ENCODE measurements at regions not wholly inside any gene's neighbourhood (a gene's known extent, or its start where the extent isn't known, plus 50 kb on each side); places are given as distances from the start of the nearest gene placed in this dataset.

DNA sequence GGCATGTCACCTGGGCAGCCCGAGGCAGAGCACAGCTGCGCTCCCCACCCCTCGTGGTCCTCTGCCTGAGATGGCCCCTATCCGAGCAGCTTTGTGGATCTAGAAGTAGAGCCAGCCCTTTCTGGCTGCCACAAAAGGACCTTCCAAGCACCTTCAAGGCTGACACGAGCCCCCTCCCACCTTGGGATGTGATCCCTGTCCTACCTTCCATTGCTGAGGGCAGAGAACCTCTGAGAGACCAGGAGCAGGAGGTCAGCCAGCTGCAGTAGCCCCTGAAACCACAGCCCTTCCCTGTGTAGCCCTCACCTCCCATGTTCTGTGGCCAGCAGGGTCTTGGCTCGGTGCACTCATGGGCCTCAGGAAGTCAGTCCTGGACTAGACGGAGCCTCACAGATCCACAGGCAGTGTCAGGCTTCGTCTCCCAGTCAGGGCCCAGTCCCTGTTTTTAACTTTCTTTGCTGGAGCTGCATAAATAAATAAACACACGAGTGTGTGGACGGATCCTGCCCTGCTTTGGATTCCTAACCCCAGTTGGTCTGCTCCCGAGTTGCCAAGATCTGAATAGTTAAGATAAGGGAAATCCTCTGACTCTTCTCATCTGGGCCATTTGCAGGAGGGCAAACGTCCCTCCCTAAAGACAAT, 507.7 kb downstream of the PREX1 start:
- Histone ChIP-seq H3K9me3 (ENCODE audit: low read length) (no peaks in the 10 kb centered on the region), H2AFZ (ENCODE audit: low read length) (no peak overlapping the region), H3K36me3 (replicated peaks in 1 of 2; ENCODE audit: control insufficient read depth in 1 of 2, insufficient read depth in 2 of 2, low read length in 2 of 2) (no peaks in the 10 kb centered on the region), H3K27ac (ENCODE audit: extremely low read length, insufficient read depth, low read length) (no peak overlapping the region), H4K20me1 (ENCODE audit: insufficient read depth, low read length) (no peaks in the 10 kb centered on the region), H3K4me1 (ENCODE audit: insufficient read depth, low read length) (no peaks in the 10 kb centered on the region), H3K4me3 (replicated peaks in 1 of 3; ENCODE audit: insufficient read depth in 1 of 3, low read depth in 2 of 3, low read length in 3 of 3) (no peak overlapping the region), H3K9ac (ENCODE audit: insufficient read depth, low read depth, low read length) (no peak overlapping the region), H3K79me2 (ENCODE audit: insufficient read depth, low read length) (no peaks in the 10 kb centered on the region), H3K4me2 (ENCODE audit: low read depth, low read length) (no peak overlapping the region), H3K27me3 (ENCODE audit: control insufficient read depth in 1 of 2, insufficient read depth in 2 of 2, low read length in 2 of 2) (peaks cover 2 to 25% of the 10 kb centered on the region in 2 experiments; a peak in 4 of 5 replicates)
- ChIA-PET POLR2A (no interaction called here), CTCF (ENCODE audit: low intra/inter-chr PET ratio, low total read pairs) (no interaction called here)
- peak; percentile 53 for ATAC-seq
- no peak for TF ChIP-seq ZBTB10 (CRISPR knock-in tag; IDR thresholded peaks at IDR 0.05; ENCODE audit: borderline replicate concordance)
- no peak for TF ChIP-seq JUN (CRISPR knock-in tag; IDR thresholded peaks at IDR 0.05)
- 16% methylated on average over 12 of the region's 12 CpGs for WGBS (ENCODE audit: low lambda C conversion rate)
- no TSS peak for BruUV-seq (replicated peaks)
- FAIRE-seq, result no peak
- in situ Hi-C loops (cut with HindIII; ENCODE audit: extremely low pct_ligation_motif_present, low pct_unique_long_range_greater_than_20kb), result no loop called here
- intact Hi-C loops (cut with micrococcal nuclease; ENCODE audit: unreplicated experiment), result no loop called here
- DNase-seq (ENCODE audit: low spot score), result no peak

GRCh38 chr20:48317578-48317977, 510.2 kb downstream of the PREX1 start:
- Histone ChIP-seq H2AFZ (ENCODE audit: low read length) (no peak overlapping the region), H3K27me3 (ENCODE audit: control insufficient read depth in 1 of 2, insufficient read depth in 2 of 2, low read length in 2 of 2) (peaks cover 2 to 29% of the 10 kb centered on the region in 2 experiments; a peak in 4 of 5 replicates), H3K27ac (ENCODE audit: extremely low read length, insufficient read depth, low read length) (no peak overlapping the region), H4K20me1 (ENCODE audit: insufficient read depth, low read length) (no peaks in the 10 kb centered on the region), H3K9me3 (ENCODE audit: low read length) (no peaks in the 10 kb centered on the region), H3K79me2 (ENCODE audit: insufficient read depth, low read length) (no peaks in the 10 kb centered on the region), H3K9ac (ENCODE audit: insufficient read depth, low read depth, low read length) (no peak overlapping the region), H3K36me3 (replicated peaks in 1 of 2; ENCODE audit: control insufficient read depth in 1 of 2, insufficient read depth in 2 of 2, low read length in 2 of 2) (no peaks in the 10 kb centered on the region), H3K4me3 (replicated peaks in 1 of 3; ENCODE audit: insufficient read depth in 1 of 3, low read depth in 2 of 3, low read length in 3 of 3) (no peak overlapping the region), H3K4me2 (ENCODE audit: low read depth, low read length) (no peak overlapping the region), H3K4me1 (ENCODE audit: insufficient read depth, low read length) (no peaks in the 10 kb centered on the region)
- DNase-seq (ENCODE audit: low spot score) (no peak), ATAC-seq (no peak), FAIRE-seq (no peak)
- CTCF ChIA-PET (ENCODE audit: low intra/inter-chr PET ratio, low total read pairs), result no interaction called here
- 33% methylated on average over 6 of the region's 6 CpGs for WGBS (ENCODE audit: low lambda C conversion rate)
- POLR2A ChIA-PET, result no interaction called here
- in situ Hi-C loops (cut with HindIII; ENCODE audit: extremely low pct_ligation_motif_present, low pct_unique_long_range_greater_than_20kb) (no loop called here), intact Hi-C loops (cut with micrococcal nuclease; ENCODE audit: unreplicated experiment) (no loop called here)
- BruUV-seq (replicated peaks), result no TSS peak
- no peak for TF ChIP-seq NRL (CRISPR knock-in tag; IDR thresholded peaks at IDR 0.05; ENCODE audit: borderline replicate concordance)
- TF ChIP-seq ZNF263 (CRISPR knock-in tag; IDR thresholded peaks at IDR 0.05), result no peak
- TF ChIP-seq E2F2 (CRISPR knock-in tag; IDR thresholded peaks at IDR 0.05; ENCODE audit: borderline replicate concordance), result no peak
- no peak for TF ChIP-seq NCOR1 (IDR thresholded peaks at IDR 0.05; ENCODE audit: borderline replicate concordance, low read length)
- no peak for TF ChIP-seq ZNF337 (CRISPR knock-in tag; IDR thresholded peaks at IDR 0.05; ENCODE audit: borderline replicate concordance, low read depth)
- no peak for TF ChIP-seq SNAPC2 (CRISPR knock-in tag; IDR thresholded peaks at IDR 0.05)
- TF ChIP-seq ZNF260 (CRISPR knock-in tag; IDR thresholded peaks at IDR 0.05; ENCODE audit: borderline replicate concordance, low read depth), result no peak
- no peak for TF ChIP-seq MTF1 (CRISPR knock-in tag; IDR thresholded peaks at IDR 0.05)
- TF ChIP-seq EEA1 (CRISPR knock-in tag; IDR thresholded peaks at IDR 0.05; ENCODE audit: borderline replicate concordance), result no peak
- TF ChIP-seq AHR (CRISPR knock-in tag; IDR thresholded peaks at IDR 0.05), result no peak
- TF ChIP-seq ATF1 (CRISPR knock-in tag; IDR thresholded peaks at IDR 0.05), result no peak
- TF ChIP-seq EHMT2 (IDR thresholded peaks at IDR 0.05; ENCODE audit: borderline replicate concordance, low read depth, low read length), result no peak
- no peak for TF ChIP-seq ETV6 (CRISPR knock-in tag; conservative IDR thresholded peaks at IDR 0.05)
- no peak for TF ChIP-seq CENPT (CRISPR knock-in tag; IDR thresholded peaks at IDR 0.05; ENCODE audit: low read depth)
